Mesenchymal stem cell (in vitro differentiated cells and primary cell): ENCODE measurements at regions not wholly inside any gene's neighbourhood (a gene's known extent, or its start where the extent isn't known, plus 50 kb on each side); places are given as distances from the start of the nearest gene placed in this dataset.

ENCODE experiments used
- DNase-seq: peaks from one replicate; pipeline ENCODE4 v3.0.0-alpha.2; 2013
- H2AFZ ChIP-seq: one replicate; pipeline ENCODE4 v1.6.1; 2013; ENCODE audit warnings: low read depth, mild to moderate bottlenecking, control low read depth, inconsistent platforms, low read length, moderate library complexity
- H2AK5ac ChIP-seq: 2 replicates; pipeline ENCODE4 v1.6.1; 2013; ENCODE audit warnings: low read length, moderate library complexity, mild to moderate bottlenecking, inconsistent platforms; ENCODE audit not compliant: severe bottlenecking
- H2BK120ac ChIP-seq: one replicate; pipeline ENCODE4 v1.6.1; 2013; ENCODE audit warnings: low read depth, mild to moderate bottlenecking, inconsistent platforms, low read length, moderate library complexity
- H2BK12ac ChIP-seq, 2 experiments: one replicate each; pipeline ENCODE4 v1.6.1; 2013; ENCODE audit warnings: inconsistent platforms in 2 of 2, low read length in 2 of 2, mild to moderate bottlenecking in 2 of 2, moderate library complexity in 2 of 2, control low read depth in 1 of 2
- H2BK15ac ChIP-seq: one replicate; pipeline ENCODE4 v1.6.1; 2013; ENCODE audit warnings: mild to moderate bottlenecking, low read depth, inconsistent platforms; ENCODE audit not compliant: poor library complexity, severe bottlenecking
- H2BK5ac ChIP-seq: 2 replicates; pipeline ENCODE4 v1.6.1; 2013; ENCODE audit warnings: low read depth, mild to moderate bottlenecking, low read length, control low read depth, inconsistent platforms; ENCODE audit not compliant: poor library complexity, severe bottlenecking
- H3K14ac ChIP-seq, 2 experiments: one replicate each; pipeline ENCODE4 v1.6.1; 2013; ENCODE audit warnings: inconsistent platforms in 2 of 2, low read length in 2 of 2, control low read depth in 1 of 2, mild to moderate bottlenecking in 1 of 2, moderate library complexity in 1 of 2
- H3K18ac ChIP-seq, 2 experiments: one replicate each; pipeline ENCODE4 v1.6.1; 2013; ENCODE audit warnings: inconsistent platforms in 2 of 2, low read length in 2 of 2, control low read depth in 1 of 2, low read depth in 1 of 2, mild to moderate bottlenecking in 1 of 2
- H3K23ac ChIP-seq, 2 experiments: one replicate each; pipeline ENCODE4 v1.6.1; 2013; ENCODE audit warnings: inconsistent platforms in 2 of 2, low read length in 2 of 2, mild to moderate bottlenecking in 2 of 2, moderate library complexity in 2 of 2, control low read depth in 1 of 2
- H3K27ac ChIP-seq: 2 replicates; pipeline ENCODE4 v1.5.1; 2013; ENCODE audit warnings: mild to moderate bottlenecking, moderate library complexity, low read length, control low read depth, inconsistent platforms; ENCODE audit not compliant: poor library complexity, severe bottlenecking
- H3K27me3 ChIP-seq, 2 experiments: 2 replicates each; pipeline versions ENCODE4 v1.6.1 to v1.7.0; 2013; ENCODE audit warnings: low read length in 2 of 2, mild to moderate bottlenecking in 2 of 2, moderate library complexity in 2 of 2, control low read depth in 1 of 2, inconsistent platforms in 1 of 2; ENCODE audit not compliant: control insufficient read depth in 1 of 2, insufficient read depth in 1 of 2
- H3K36me3 ChIP-seq, 2 experiments: 2 replicates each; pipeline versions ENCODE4 v1.6.1 to v1.7.0; 2013; ENCODE audit warnings: low read length in 2 of 2, control low read depth in 1 of 2, inconsistent platforms in 1 of 2, low read depth in 1 of 2, mild to moderate bottlenecking in 1 of 2; ENCODE audit not compliant: insufficient read depth in 2 of 2, control insufficient read depth in 1 of 2
- H3K4ac ChIP-seq, 2 experiments: one replicate each; pipeline ENCODE4 v1.6.1; 2013; ENCODE audit warnings: inconsistent platforms in 2 of 2, low read length in 2 of 2, mild to moderate bottlenecking in 2 of 2, moderate library complexity in 2 of 2, control low read depth in 1 of 2, low read depth in 1 of 2
- H3K4me1 ChIP-seq: 2 replicates; pipeline ENCODE4 v1.6.1; 2013; ENCODE audit warnings: low read depth, low read length, control low read depth; ENCODE audit not compliant: control insufficient read depth, insufficient read depth
- H3K4me2 ChIP-seq: 2 replicates; pipeline ENCODE4 v1.6.1; 2013; ENCODE audit warnings: low read length, mild to moderate bottlenecking, inconsistent platforms; ENCODE audit not compliant: poor library complexity, severe bottlenecking
- H3K4me3 ChIP-seq, 2 experiments: 2 replicates each; pipeline versions ENCODE4 v1.5.1 to v1.7.0; 2013; ENCODE audit warnings: low read length in 2 of 2, mild to moderate bottlenecking in 2 of 2, control low read depth in 1 of 2, low read depth in 1 of 2; ENCODE audit not compliant: insufficient read depth in 1 of 2
- H3K79me1 ChIP-seq: replicated peaks from 2 replicates; pipeline ENCODE4 v1.6.1; 2013; ENCODE audit warnings: mild to moderate bottlenecking, control low read depth, low read length, inconsistent platforms; ENCODE audit not compliant: poor library complexity, severe bottlenecking
- H3K9ac ChIP-seq: 2 replicates; pipeline ENCODE4 v1.7.0; 2013; ENCODE audit warnings: mild to moderate bottlenecking, low read length, moderate library complexity
- H3K9me3 ChIP-seq: 2 replicates; pipeline ENCODE4 v1.7.0; 2013; ENCODE audit warnings: mild to moderate bottlenecking, low read length; ENCODE audit not compliant: control insufficient read depth
- H4K8ac ChIP-seq: one replicate; pipeline ENCODE4 v1.6.1; 2013; ENCODE audit warnings: inconsistent platforms, mild to moderate bottlenecking, low read length, moderate library complexity
- H4K91ac ChIP-seq: one replicate; pipeline ENCODE4 v1.6.1; 2013; ENCODE audit warnings: mild to moderate bottlenecking, low read length, inconsistent platforms
- WGBS: methylation state at CpG from one replicate; pipeline ENCODE4 v1.1.7; 2013; ENCODE audit warnings: mixed read lengths; 5-methylcytosine and 5-hydroxymethylcytosine counted together

DNA sequence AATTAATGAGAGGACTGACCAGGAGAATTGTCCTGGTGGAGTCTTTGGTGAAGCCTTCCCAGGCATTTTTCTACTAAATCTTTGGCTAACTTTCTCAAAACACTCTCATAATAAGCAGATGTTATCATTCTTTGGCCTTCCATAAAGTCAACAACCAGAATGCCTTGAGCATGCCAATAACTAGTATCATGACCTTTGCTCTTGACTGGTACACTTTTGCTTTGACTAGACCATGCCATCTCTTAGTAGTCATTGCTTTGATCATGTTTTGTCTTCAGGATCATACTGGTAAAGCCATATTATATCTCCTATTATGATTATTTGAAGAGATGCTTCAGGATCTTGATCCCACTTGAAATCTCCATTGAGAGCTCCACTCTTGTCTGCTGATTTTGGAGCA, 506.9 kb downstream of the ELAVL2 start:
- H4K91ac ChIP-seq = no peak overlapping the region

DNA sequence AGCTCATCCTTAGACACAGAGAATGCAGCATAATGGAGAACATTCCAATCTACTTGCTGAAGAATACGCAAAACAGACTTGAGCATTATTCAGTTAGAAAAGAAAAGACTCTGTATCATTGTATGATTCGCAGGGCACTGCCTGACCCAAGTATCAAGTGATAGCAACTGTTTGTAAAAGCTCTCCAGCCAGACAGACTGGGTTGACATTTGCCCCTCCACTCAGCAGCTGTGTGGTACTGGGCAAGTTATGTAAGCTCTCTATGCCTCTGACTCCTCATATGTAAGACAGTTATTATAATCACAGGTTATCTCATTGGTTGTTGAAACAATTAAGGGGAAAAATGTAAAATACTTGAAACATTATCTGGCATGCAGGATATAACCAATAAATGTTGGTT, 505.0 kb downstream of the ELAVL2 start:
- Histone ChIP-seq H2BK12ac (no peak overlapping the region), H2BK120ac (no peak overlapping the region), H2AK5ac (no peak overlapping the region), H2AFZ (no peak overlapping the region), H3K27me3 (no peaks in the 10 kb centered on the region), H4K91ac (no peak overlapping the region), H2BK5ac (no peak overlapping the region), H3K18ac (no peak overlapping the region), H4K8ac (no peak overlapping the region), H3K4me3 (no peak overlapping the region), H2BK15ac (no peak overlapping the region), H3K79me1 (no peaks in the 10 kb centered on the region), H3K36me3 (no peaks in the 10 kb centered on the region), H3K9ac (no peak overlapping the region), H3K4me2 (no peak overlapping the region), H3K4ac (no peak overlapping the region), H3K27ac (no peak overlapping the region), H3K9me3 (peaks cover 2% of the 10 kb centered on the region), H3K4me1 (no peaks in the 10 kb centered on the region), H3K14ac (no peak overlapping the region), H3K23ac (no peak overlapping the region)
- WGBS = 73% methylated on average over 2 of the region's 2 CpGs
- no peak for DNase-seq

More for the DNA sequence above, 506.9 kb downstream of the ELAVL2 start:
- H2BK15ac ChIP-seq = no peak overlapping the region
- no peak overlapping the region for H4K8ac ChIP-seq
- H3K4ac ChIP-seq = no peak overlapping the region
- H3K4me2 ChIP-seq = no peak overlapping the region
- DNase-seq = no peak
- no peaks in the 10 kb centered on the region for H3K36me3 ChIP-seq
- H2AK5ac ChIP-seq = no peak overlapping the region
- no peak overlapping the region for H2AFZ ChIP-seq
- H3K14ac ChIP-seq = no peak overlapping the region
- no peaks in the 10 kb centered on the region for H3K4me1 ChIP-seq
- no peak overlapping the region for H3K27ac ChIP-seq
- no peak overlapping the region for H3K4me3 ChIP-seq
- H3K18ac ChIP-seq = no peak overlapping the region
- no peak overlapping the region for H3K9ac ChIP-seq
- no peaks in the 10 kb centered on the region for H3K79me1 ChIP-seq
- peaks cover 2% of the 10 kb centered on the region for H3K9me3 ChIP-seq
- H3K27me3 ChIP-seq = no peaks in the 10 kb centered on the region
- no peak overlapping the region for H2BK120ac ChIP-seq
- H2BK12ac ChIP-seq = no peak overlapping the region
- no peak overlapping the region for H2BK5ac ChIP-seq
- H3K23ac ChIP-seq = no peak overlapping the region

DNA sequence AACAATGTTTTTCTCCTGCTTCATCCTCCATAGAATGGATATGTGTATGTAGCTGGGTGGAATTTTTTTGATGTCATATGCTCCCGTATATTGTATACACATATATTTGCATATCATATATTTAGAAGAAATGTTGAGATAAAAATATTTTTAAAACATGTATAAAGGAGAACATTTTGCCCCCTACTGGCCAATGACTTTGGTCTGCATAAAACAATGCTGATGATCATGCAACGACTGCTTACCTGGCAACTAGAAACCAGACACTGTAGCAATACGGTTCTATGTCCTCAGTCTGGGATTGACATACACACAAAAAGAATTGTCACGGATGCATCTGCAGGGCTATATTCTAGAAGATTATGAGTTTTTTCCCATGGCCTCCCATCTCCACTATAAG, 503.6 kb downstream of the ELAVL2 start:
- Histone ChIP-seq H2BK12ac (no peak overlapping the region), H3K79me1 (no peaks in the 10 kb centered on the region), H3K4me2 (no peak overlapping the region), H3K27ac (no peak overlapping the region), H2BK120ac (no peak overlapping the region), H3K4me3 (no peak overlapping the region), H4K8ac (no peak overlapping the region), H3K9me3 (no peaks in the 10 kb centered on the region), H3K23ac (no peak overlapping the region), H3K18ac (no peak overlapping the region), H2BK5ac (no peak overlapping the region), H3K36me3 (no peaks in the 10 kb centered on the region), H3K4ac (no peak overlapping the region), H3K4me1 (no peaks in the 10 kb centered on the region), H3K9ac (no peak overlapping the region), H2AK5ac (no peak overlapping the region), H2BK15ac (no peak overlapping the region), H2AFZ (no peak overlapping the region), H4K91ac (no peak overlapping the region), H3K14ac (no peak overlapping the region), H3K27me3 (no peaks in the 10 kb centered on the region)
- 88% methylated on average over 2 of the region's 4 CpGs for WGBS
- DNase-seq = no peak

DNA sequence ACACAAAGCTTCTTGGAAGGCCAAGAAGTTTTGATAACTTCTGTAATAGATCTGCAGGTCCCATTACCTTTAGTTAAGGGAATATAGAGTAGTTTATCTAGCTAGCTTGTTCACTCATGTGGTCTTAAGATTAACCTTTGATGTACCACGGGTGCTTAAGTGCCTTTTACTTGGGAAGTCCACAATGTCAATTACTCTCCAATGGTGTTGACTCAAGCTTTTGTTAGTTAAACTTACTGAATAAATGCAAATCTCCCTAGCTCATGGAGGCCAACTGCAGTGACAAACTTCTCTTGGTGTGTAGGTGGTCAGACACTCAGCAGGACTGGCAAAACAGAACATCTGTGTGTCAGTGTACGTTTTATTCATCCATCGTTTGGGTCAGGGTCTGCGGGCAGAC, 501.5 kb downstream of the ELAVL2 start:
- no peak overlapping the region for H3K9ac ChIP-seq
- H2BK15ac ChIP-seq = no peak overlapping the region
- no peak overlapping the region for H2BK12ac ChIP-seq
- no peaks in the 10 kb centered on the region for H3K4me1 ChIP-seq
- no peaks in the 10 kb centered on the region for H3K9me3 ChIP-seq
- no peak overlapping the region for H3K4me3 ChIP-seq
- H3K23ac ChIP-seq = no peak overlapping the region
- H3K79me1 ChIP-seq = no peaks in the 10 kb centered on the region
- H4K8ac ChIP-seq = no peak overlapping the region
- no peak overlapping the region for H2BK5ac ChIP-seq
- no peak overlapping the region for H2AFZ ChIP-seq
- no peak overlapping the region for H3K4ac ChIP-seq
- no peak overlapping the region for H3K18ac ChIP-seq
- DNase-seq = no peak
- no peak overlapping the region for H4K91ac ChIP-seq
- no peaks in the 10 kb centered on the region for H3K27me3 ChIP-seq
- WGBS = 71% methylated on average over 4 of the region's 4 CpGs
- H3K27ac ChIP-seq = no peak overlapping the region
- H3K14ac ChIP-seq = no peak overlapping the region
- no peak overlapping the region for H2AK5ac ChIP-seq
- no peak overlapping the region for H3K4me2 ChIP-seq
- no peak overlapping the region for H2BK120ac ChIP-seq
- no peaks in the 10 kb centered on the region for H3K36me3 ChIP-seq
